Panc1 (cell line): ENCODE measurements at regions not wholly inside any gene's neighbourhood (a gene's known extent, or its start where the extent isn't known, plus 50 kb on each side); places are given as distances from the start of the nearest gene placed in this dataset.

Source experiments
- ATAC-seq: fragments of 200-7000 bp; cut with Tn5 transposase; 2 replicates; pipeline ENCODE4 v1.9.1; 2020; ENCODE audit warnings: mild to moderate bottlenecking, moderate library complexity
- BruUV-seq: library from RNA; stranded (reverse); fragments of 400-500 nt; replicated peaks from 2 replicates; lab custom pipeline; 2021; lab: Mats Ljungman, UMichigan
- CTCF ChIA-PET: fragments of 300-600 bp; sonication (Branson Sonifier 250); formaldehyde crosslinking; loops from one replicate; lab custom pipeline; 2022; ENCODE audit warnings: antibody characterized with exemption; lab: Charles Lee
- POLR2A ChIA-PET: fragments of 300-600 bp; sonication (Branson Sonifier 250); formaldehyde crosslinking; loops from one replicate; lab custom pipeline; 2022; ENCODE audit warnings: antibody characterized with exemption; lab: Charles Lee
- DNase-seq: peaks from one replicate; pipeline ENCODE4 v3.0.0-alpha.2; 2010; ENCODE audit warnings: low read depth, low spot score
- H3K27ac ChIP-seq: 2 replicates; pipeline ENCODE4 v1.5.1; 2011; ENCODE audit warnings: mild to moderate bottlenecking, low read length, inconsistent platforms
- H3K27me3 ChIP-seq: fragments of 200-500 bp; sonication (Bioruptor generic); 2 replicates; pipeline ENCODE4 v1.6.0; 2014; ENCODE audit warnings: low read length, inconsistent platforms; ENCODE audit not compliant: control insufficient read depth, insufficient read depth
- H3K36me3 ChIP-seq: fragments of 200-500 bp; sonication (Bioruptor generic); 2 replicates; pipeline ENCODE4 v1.5.1; 2014; ENCODE audit warnings: inconsistent platforms, mild to moderate bottlenecking, low read length, moderate library complexity; ENCODE audit not compliant: control insufficient read depth, insufficient read depth
- H3K4me1 ChIP-seq: 2 replicates; pipeline ENCODE4 v1.5.1; 2011; ENCODE audit warnings: inconsistent platforms, mild to moderate bottlenecking, low read length, moderate library complexity; ENCODE audit not compliant: control insufficient read depth, insufficient read depth
- H3K4me3 ChIP-seq, 2 experiments: 2 replicates each; pipeline ENCODE4 v1.5.1; 2011 to 2012; ENCODE audit warnings: low read depth in 2 of 2, low read length in 2 of 2, mild to moderate bottlenecking in 2 of 2, inconsistent platforms in 1 of 2, moderate library complexity in 1 of 2
- H3K9me3 ChIP-seq: fragments of 200-500 bp; sonication (Bioruptor generic); 2 replicates; pipeline ENCODE4 v1.5.1; 2014; ENCODE audit warnings: low read depth, mild to moderate bottlenecking, inconsistent platforms, low read length, moderate library complexity; ENCODE audit not compliant: control insufficient read depth, insufficient read depth
- CTCF ChIP-seq: fragments of 450-650 bp; IDR thresholded peaks from 2 replicates; pipeline ENCODE4 v1.5.1; 2017; ENCODE audit warnings: mild to moderate bottlenecking
- POLR2AphosphoS5 ChIP-seq: IDR thresholded peaks from 2 replicates; pipeline ENCODE4 v1.6.1; 2012; ENCODE audit warnings: mild to moderate bottlenecking, low read depth, low read length, moderate library complexity
- REST ChIP-seq, 2 experiments: IDR thresholded peaks; 2 replicates each; pipeline ENCODE4 v1.6.1; 2011 to 2012; ENCODE audit warnings: low read depth in 2 of 2, control low read depth in 1 of 2, low read length in 1 of 2, mild to moderate bottlenecking in 1 of 2, moderate library complexity in 1 of 2; ENCODE audit not compliant: insufficient read depth in 1 of 2
- SIN3A ChIP-seq: IDR thresholded peaks from 2 replicates; pipeline ENCODE4 v1.6.1; 2012; ENCODE audit warnings: low read depth, mild to moderate bottlenecking, low read length, moderate library complexity, borderline replicate concordance; ENCODE audit not compliant: insufficient read depth
- TCF7L2 ChIP-seq: IDR thresholded peaks from 2 replicates; pipeline ENCODE4 v1.6.1; 2011; ENCODE audit warnings: mild to moderate bottlenecking, low read depth, low read length, inconsistent platforms
- in situ Hi-C: cut with HindIII; loops from 2 replicates; pipeline ENCODE4 v1.10.0; 2016; ENCODE audit warnings: low sequenced_read_pairs, low pct_unique_long_range_greater_than_20kb
- intact Hi-C: fragments of 100-400 bp; cut with micrococcal nuclease; formaldehyde crosslinking; loops from one replicate; pipeline ENCODE4 v1.10.0; 2022; ENCODE audit not compliant: unreplicated experiment

- no peaks in the 10 kb centered on the region for H3K27me3 ChIP-seq
- POLR2A ChIA-PET, result no interaction called here
- intact Hi-C loops, result no loop called here
- no peaks in the 10 kb centered on the region for H3K9me3 ChIP-seq
- CTCF ChIA-PET, result no interaction called here
- DNase-seq (no peak), ATAC-seq (no peak)
- no TSS peak for BruUV-seq
- TF ChIP-seq CTCF (no peak), SIN3A (no peak), REST (IDR thresholded peaks at IDR 0.05; ENCODE audit: insufficient read depth in 1 of 2, low read depth in 2 of 2, low read length in 1 of 2) (no peak), TCF7L2 (no peak), POLR2AphosphoS5 (no peak)
- no peak overlapping the region for H3K27ac ChIP-seq
- no peaks in the 10 kb centered on the region for H3K4me1 ChIP-seq
- in situ Hi-C loops, result no loop called here
- H3K4me3 ChIP-seq, result no peak overlapping the region
- no peaks in the 10 kb centered on the region for H3K36me3 ChIP-seq
Measured at GRCh38 chr5:117792476-117792875, 1195.9 kb downstream of the DTWD2 start.

DNA sequence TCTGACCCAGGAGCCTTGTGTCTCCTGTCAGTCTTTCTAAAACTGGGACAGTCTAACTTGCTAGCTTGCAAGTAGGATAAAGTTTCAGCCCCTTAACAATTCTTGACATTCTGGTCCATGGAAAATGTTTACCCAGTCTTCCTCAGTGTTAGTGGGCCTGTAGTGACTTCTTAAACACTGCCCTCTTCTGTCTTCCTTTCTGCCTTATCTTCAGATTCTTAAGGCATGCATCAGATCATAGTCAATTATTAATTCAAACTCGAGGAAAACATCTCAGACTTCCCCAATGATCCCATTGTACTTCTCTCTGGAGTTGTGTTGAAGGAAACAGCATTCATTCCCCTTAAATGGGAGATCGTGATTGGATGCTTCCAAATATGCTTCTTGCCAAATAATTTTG, 1199.8 kb downstream of the DTWD2 start:
- no peak overlapping the region for H3K27ac ChIP-seq
- H3K36me3 ChIP-seq, result no peaks in the 10 kb centered on the region
- POLR2A ChIA-PET, result no interaction called here
- intact Hi-C loops (no loop called here), in situ Hi-C loops (no loop called here)
- BruUV-seq, result no TSS peak
- no peaks in the 10 kb centered on the region for H3K9me3 ChIP-seq
- no peaks in the 10 kb centered on the region for H3K4me1 ChIP-seq
- ATAC-seq, result no peak
- TF ChIP-seq CTCF (no peak), TCF7L2 (no peak), POLR2AphosphoS5 (no peak), REST (IDR thresholded peaks at IDR 0.05; ENCODE audit: insufficient read depth in 1 of 2, low read depth in 2 of 2, low read length in 1 of 2) (no peak), SIN3A (no peak)
- H3K27me3 ChIP-seq, result no peaks in the 10 kb centered on the region
- CTCF ChIA-PET, result no interaction called here
- DNase-seq, result no peak
- H3K4me3 ChIP-seq, result no peak overlapping the region
